HCT116 (cell line): ENCODE measurements at regions not wholly inside any gene's neighbourhood (a gene's known extent, or its start where the extent isn't known, plus 50 kb on each side); places are given as distances from the start of the nearest gene placed in this dataset.

Experiments
- ATAC-seq: fragments of 200-7000 bp; cut with Tn5 transposase; 2 replicates; pipeline ENCODE4 v1.9.1; 2020; ENCODE audit warnings: mild to moderate bottlenecking, moderate library complexity
- BruUV-seq: library from RNA; stranded (reverse); fragments of 400-500 nt; replicated peaks from 2 replicates; lab custom pipeline; 2021; lab: Mats Ljungman, UMichigan
- CTCF ChIA-PET: fragments of 300-600 bp; sonication (Branson Sonifier 250); formaldehyde crosslinking; loops from one replicate; lab custom pipeline; 2021; ENCODE audit warnings: antibody characterized with exemption; lab: Charles Lee
- POLR2A ChIA-PET: fragments of 300-600, 350-600 bp; sonication (Branson Sonifier 250); formaldehyde crosslinking; loops from one replicate; lab custom pipeline; 2021; ENCODE audit warnings: antibody characterized with exemption; lab: Charles Lee
- RAD21 ChIA-PET, 2 experiments: fragments of 300-600 bp; sonication (Branson Sonifier 250); formaldehyde crosslinking; loops; one replicate each; lab custom pipeline; 2023; ENCODE audit warnings: low total read pairs in 2 of 2; ENCODE audit not compliant: uncharacterized antibody in 2 of 2, unreplicated experiment in 2 of 2, low non-redundant PET in 1 of 2; lab: Charles Lee
- DNase-seq: peaks from one replicate; pipeline ENCODE4 v3.0.0-alpha.2; 2010; ENCODE audit warnings: low read depth, low spot score
- H2AFZ ChIP-seq: fragments of 200-600 bp; shearing (Covaris generic), sonication (generic); 2 replicates; pipeline ENCODE4 v1.6.1; 2017; ENCODE audit warnings: low read depth, mixed run types, mixed read lengths, antibody characterized with exemption, low read length; ENCODE audit not compliant: poor library complexity, severe bottlenecking
- H3K27ac ChIP-seq: 2 replicates; pipeline ENCODE4 v1.5.1; 2012; ENCODE audit warnings: low read depth, low read length
- H3K27me3 ChIP-seq: fragments of 200-600 bp; sonication (generic); 2 replicates; pipeline ENCODE4 v1.6.1; 2016; ENCODE audit warnings: mixed run types, low read length, mixed read lengths; ENCODE audit not compliant: insufficient read depth
- H3K36me3 ChIP-seq, 2 experiments: fragments of 200-500 bp in 1 of 2; fragments of 200-600 bp in 1 of 2; sonication (Bioruptor generic) in 1 of 2; sonication (generic) in 1 of 2; 2 replicates each; pipeline versions ENCODE4 v1.5.1 to v1.6.1; 2014 to 2016; ENCODE audit warnings: low read length in 2 of 2, inconsistent platforms in 1 of 2, mixed read lengths in 1 of 2, mixed run types in 1 of 2; ENCODE audit not compliant: insufficient read depth in 2 of 2, control insufficient read depth in 1 of 2
- H3K4me1 ChIP-seq, 2 experiments: fragments of 200-600 bp in 1 of 2; sonication (generic) in 1 of 2; 2 replicates each; pipeline versions ENCODE4 v1.5.1 to v1.6.1; 2012 to 2017; ENCODE audit warnings: low read length in 2 of 2, inconsistent platforms in 1 of 2, mild to moderate bottlenecking in 1 of 2, mixed read lengths in 1 of 2, mixed run types in 1 of 2, moderate library complexity in 1 of 2; ENCODE audit not compliant: insufficient read depth in 2 of 2, control insufficient read depth in 1 of 2
- H3K4me2 ChIP-seq: fragments of 200-600 bp; sonication (generic); 2 replicates; pipeline ENCODE4 v1.6.1; 2017; ENCODE audit warnings: mixed run types, low read length, mixed read lengths
- H3K4me3 ChIP-seq, 2 experiments: fragments of 200-600 bp in 1 of 2; sonication (generic) in 1 of 2; replicated peaks in 1 of 2; 2 replicates each; pipeline ENCODE4 v1.5.1; 2011 to 2016; ENCODE audit warnings: low read length in 2 of 2, control low read depth in 1 of 2, low read depth in 1 of 2, mild to moderate bottlenecking in 1 of 2, mixed read lengths in 1 of 2, mixed run types in 1 of 2
- H3K79me2 ChIP-seq: fragments of 200-600 bp; sonication (generic); 2 replicates; pipeline ENCODE4 v1.6.1; 2017; ENCODE audit warnings: mild to moderate bottlenecking, mixed run types, low read length, moderate library complexity, mixed read lengths; ENCODE audit not compliant: insufficient read depth
- H3K9ac ChIP-seq: fragments of 200-600 bp; sonication (generic); 2 replicates; pipeline ENCODE4 v1.6.1; 2016; ENCODE audit warnings: low read length, mixed read lengths
- H3K9me2 ChIP-seq: fragments of 200-600 bp; sonication (generic), shearing (Covaris generic); 2 replicates; pipeline ENCODE4 v1.6.1; 2017; ENCODE audit warnings: mixed run types, mild to moderate bottlenecking, moderate library complexity; ENCODE audit not compliant: insufficient read depth
- H3K9me3 ChIP-seq, 2 experiments: fragments of 200-500 bp in 1 of 2; fragments of 200-600 bp in 1 of 2; sonication (Bioruptor generic) in 1 of 2; sonication (generic) in 1 of 2; 2 replicates each; pipeline ENCODE4 v1.6.1; 2014 to 2017; ENCODE audit warnings: low read length in 2 of 2, mixed read lengths in 2 of 2, inconsistent platforms in 1 of 2, low read depth in 1 of 2, mild to moderate bottlenecking in 1 of 2, mixed run types in 1 of 2, moderate library complexity in 1 of 2; ENCODE audit not compliant: control insufficient read depth in 1 of 2, insufficient read depth in 1 of 2
- H4K20me1 ChIP-seq: fragments of 200-600 bp; sonication (generic), shearing (Covaris generic); 2 replicates; pipeline ENCODE4 v1.6.1; 2017; ENCODE audit warnings: mixed run types, mild to moderate bottlenecking, moderate library complexity; ENCODE audit not compliant: insufficient read depth
- ATF3 ChIP-seq: IDR thresholded peaks from 2 replicates; pipeline ENCODE4 v1.6.1; 2012
- CBX3 ChIP-seq: IDR thresholded peaks from 2 replicates; pipeline ENCODE4 v1.6.1; 2012; ENCODE audit warnings: low read depth
- CEBPB ChIP-seq: IDR thresholded peaks from 2 replicates; pipeline ENCODE4 v1.6.1; 2012; ENCODE audit warnings: low read depth
- CTCF ChIP-seq, 3 experiments: fragments of 200-600 bp in 1 of 3; sonication (generic) in 1 of 3; IDR thresholded peaks in 2 of 3; conservative IDR thresholded peaks in 1 of 3; 2 replicates each; pipeline ENCODE4 v1.5.1; 2012 to 2017; ENCODE audit warnings: low read depth in 2 of 3, low read length in 2 of 3, antibody characterized with exemption in 1 of 3, borderline replicate concordance in 1 of 3, control low read depth in 1 of 3, mild to moderate bottlenecking in 1 of 3, mixed read lengths in 1 of 3, mixed run types in 1 of 3, moderate library complexity in 1 of 3; ENCODE audit not compliant: insufficient read depth in 1 of 3
- EGR1 ChIP-seq: IDR thresholded peaks from 2 replicates; pipeline ENCODE4 v1.6.1; 2012; ENCODE audit warnings: low read depth
- ELF1 ChIP-seq: IDR thresholded peaks from 2 replicates; pipeline ENCODE4 v1.6.1; 2012; ENCODE audit warnings: low read depth, borderline replicate concordance
- EZH2 ChIP-seq: fragments of 200-600 bp; sonication (generic); IDR thresholded peaks from 2 replicates; pipeline ENCODE4 v1.6.1; 2017; ENCODE audit warnings: antibody characterized with exemption, mixed run types
- EZH2phosphoT487 ChIP-seq: fragments of 200-600 bp; IDR thresholded peaks from 2 replicates; pipeline ENCODE4 v1.6.1; 2018; ENCODE audit warnings: antibody characterized with exemption, borderline replicate concordance
- FOSL1 ChIP-seq: IDR thresholded peaks from 2 replicates; pipeline ENCODE4 v1.6.1; 2012; ENCODE audit warnings: low read depth
- JUND ChIP-seq: IDR thresholded peaks from 2 replicates; pipeline ENCODE4 v1.6.1; 2012
- POLR2AphosphoS5 ChIP-seq: IDR thresholded peaks from 2 replicates; pipeline ENCODE4 v1.6.1; 2011; ENCODE audit warnings: mild to moderate bottlenecking, low read depth, low read length, moderate library complexity
- RAD21 ChIP-seq: IDR thresholded peaks from 2 replicates; pipeline ENCODE4 v1.6.1; 2012; ENCODE audit warnings: low read depth, mild to moderate bottlenecking
- SIN3A ChIP-seq: IDR thresholded peaks from 2 replicates; pipeline ENCODE4 v1.6.1; 2012; ENCODE audit warnings: low read depth
- SP1 ChIP-seq: IDR thresholded peaks from 2 replicates; pipeline ENCODE4 v1.6.1; 2012; ENCODE audit warnings: low read depth
- SRF ChIP-seq: IDR thresholded peaks from 2 replicates; pipeline ENCODE4 v1.6.1; 2012; ENCODE audit warnings: low read depth
- TCF7L2 ChIP-seq: IDR thresholded peaks from 2 replicates; pipeline ENCODE4 v1.7.0; 2011; ENCODE audit warnings: borderline replicate concordance, inconsistent platforms; ENCODE audit not compliant: insufficient read depth, insufficient read length; ENCODE audit errors: extremely low read depth
- YY1 ChIP-seq: IDR thresholded peaks from 2 replicates; pipeline ENCODE4 v1.6.1; 2011; ENCODE audit warnings: low read length, low read depth, moderate library complexity, mild to moderate bottlenecking; ENCODE audit not compliant: insufficient replicate concordance; ENCODE audit errors: extremely low read depth
- ZFX ChIP-seq: fragments of 450-650 bp; IDR thresholded peaks from 2 replicates; pipeline ENCODE4 v1.6.1; 2017
- intact Hi-C: fragments of 100-400 bp; cut with micrococcal nuclease; formaldehyde crosslinking; loops from 2 replicates; pipeline ENCODE4 v1.10.0; 2022

GRCh38 chr1:187551061-187551460 lies 722.3 kb downstream of the PLA2G4A start:
- RAD21 ChIA-PET, result no interaction called here
- Histone ChIP-seq H3K4me3 (no peak overlapping the region), H3K9me3 (no peaks in the 10 kb centered on the region), H2AFZ (no peak overlapping the region), H3K9ac (no peak overlapping the region), H3K9me2 (no peaks in the 10 kb centered on the region), H3K27me3 (no peaks in the 10 kb centered on the region), H3K36me3 (no peaks in the 10 kb centered on the region), H3K4me2 (no peak overlapping the region), H4K20me1 (no peaks in the 10 kb centered on the region), H3K27ac (no peak overlapping the region), H3K79me2 (no peaks in the 10 kb centered on the region), H3K4me1 (no peaks in the 10 kb centered on the region)
- BruUV-seq, result no TSS peak
- DNase-seq, result no peak
- TF ChIP-seq SIN3A, result no peak
- TF ChIP-seq CTCF (IDR thresholded peaks at IDR 0.05 in 2 of 3, conservative IDR thresholded peaks at IDR 0.05 in 1 of 3; ENCODE audit: borderline replicate concordance in 1 of 3, insufficient read depth in 1 of 3, low read depth in 2 of 3, low read length in 2 of 3), result peak in 2 of 3 experiments; percentile 30 to 38; a peak in 3 of 6 replicates
- no peak for TF ChIP-seq EZH2
- 0 out of 2 replicates have a peak, but pooled peaks have one; percentile 9 for TF ChIP-seq RAD21
- TF ChIP-seq ATF3, result no peak
- no peak for TF ChIP-seq EZH2phosphoT487
- no peak for TF ChIP-seq ZFX
- intact Hi-C loops, result no loop called here
- POLR2A ChIA-PET, result no interaction called here
- CTCF ChIA-PET, result interaction anchor here (0.5 to 0.8 kb wide), 2 partner anchors 137 to 201 kb away, joined by 3 read pairs; no protein-coding TSS in a partner anchor
- peak; percentile 73 for ATAC-seq

- H3K27me3 ChIP-seq, result no peaks in the 10 kb centered on the region
- ATAC-seq, result no peak
- RAD21 ChIA-PET, result no interaction called here
- TF ChIP-seq JUND, result no peak
- no peak for TF ChIP-seq RAD21
- TF ChIP-seq TCF7L2, result no peak
- no peak for TF ChIP-seq SP1
- TF ChIP-seq CEBPB, result no peak
- no peak for TF ChIP-seq ELF1
- no peak for TF ChIP-seq POLR2AphosphoS5
- no peak for TF ChIP-seq SRF
- no peak for TF ChIP-seq CBX3
- TF ChIP-seq EZH2, result no peak
- no peak for TF ChIP-seq EGR1
- no peak for TF ChIP-seq YY1
- no peak for TF ChIP-seq FOSL1
Observed at GRCh38 chr1:187563191-187563590, 734.4 kb downstream of the PLA2G4A start.

More at GRCh38 chr1:187563191-187563590, 734.4 kb downstream of the PLA2G4A start:
- BruUV-seq, result no TSS peak
- no peak overlapping the region for H3K27ac ChIP-seq
- H4K20me1 ChIP-seq, result no peaks in the 10 kb centered on the region
- no peaks in the 10 kb centered on the region for H3K4me1 ChIP-seq
- no peak overlapping the region for H2AFZ ChIP-seq
- no peaks in the 10 kb centered on the region for H3K36me3 ChIP-seq
- no peak overlapping the region for H3K4me2 ChIP-seq
- no peak overlapping the region for H3K9ac ChIP-seq
- POLR2A ChIA-PET, result no interaction called here
- no peak overlapping the region for H3K4me3 ChIP-seq
- intact Hi-C loops, result no loop called here
- no peaks in the 10 kb centered on the region for H3K9me3 ChIP-seq
- DNase-seq, result no peak
- CTCF ChIA-PET, result no interaction called here
- no peaks in the 10 kb centered on the region for H3K79me2 ChIP-seq
- H3K9me2 ChIP-seq, result no peaks in the 10 kb centered on the region
